Ishikawa (cell line): ENCODE measurements at regions not wholly inside any gene's neighbourhood (a gene's known extent, or its start where the extent isn't known, plus 50 kb on each side); places are given as distances from the start of the nearest gene placed in this dataset.

Experiments used
- CEBPB ChIP-seq: IDR thresholded peaks from 2 replicates; pipeline ENCODE4 v1.6.1; 2012
- CREB1 ChIP-seq: IDR thresholded peaks from 2 replicates; pipeline ENCODE4 v1.6.1; 2012; ENCODE audit warnings: low read depth
- EGR1 ChIP-seq: IDR thresholded peaks from 2 replicates; pipeline ENCODE4 v1.6.1; 2012
- EP300 ChIP-seq: IDR thresholded peaks from 2 replicates; pipeline ENCODE4 v1.6.1; 2012; ENCODE audit warnings: borderline replicate concordance
- FOXM1 ChIP-seq: IDR thresholded peaks from 2 replicates; pipeline ENCODE4 v1.6.1; 2012; ENCODE audit warnings: low read depth, borderline replicate concordance
- NFIC ChIP-seq: IDR thresholded peaks from 2 replicates; pipeline ENCODE4 v1.6.1; 2012
- RAD21 ChIP-seq: IDR thresholded peaks from 2 replicates; pipeline ENCODE4 v1.6.1; 2012; ENCODE audit warnings: low read depth
- TAF1 ChIP-seq: IDR thresholded peaks from 2 replicates; pipeline ENCODE4 v1.6.1; 2012; ENCODE audit warnings: low read depth, mild to moderate bottlenecking
- TCF12 ChIP-seq: IDR thresholded peaks from 2 replicates; pipeline ENCODE4 v1.6.1; 2012; ENCODE audit warnings: low read depth
- TEAD4 ChIP-seq: IDR thresholded peaks from 2 replicates; pipeline ENCODE4 v1.6.1; 2012
- YY1 ChIP-seq: IDR thresholded peaks from 2 replicates; pipeline ENCODE4 v1.6.1; 2012; ENCODE audit warnings: low read depth
- ZBTB7A ChIP-seq: IDR thresholded peaks from 2 replicates; pipeline ENCODE4 v1.6.1; 2012; ENCODE audit warnings: low read depth
- TF ChIP-seq, protein P1 (sequence below): IDR thresholded peaks from 2 replicates; pipeline ENCODE4 v1.6.1; 2012; ENCODE audit warnings: low read depth, mild to moderate bottlenecking
- TF ChIP-seq, protein P2 (sequence below): IDR thresholded peaks from 2 replicates; pipeline ENCODE4 v1.6.1; 2012
- TF ChIP-seq, protein P3 (sequence below): IDR thresholded peaks from 2 replicates; pipeline ENCODE4 v1.6.1; 2012

DNA sequence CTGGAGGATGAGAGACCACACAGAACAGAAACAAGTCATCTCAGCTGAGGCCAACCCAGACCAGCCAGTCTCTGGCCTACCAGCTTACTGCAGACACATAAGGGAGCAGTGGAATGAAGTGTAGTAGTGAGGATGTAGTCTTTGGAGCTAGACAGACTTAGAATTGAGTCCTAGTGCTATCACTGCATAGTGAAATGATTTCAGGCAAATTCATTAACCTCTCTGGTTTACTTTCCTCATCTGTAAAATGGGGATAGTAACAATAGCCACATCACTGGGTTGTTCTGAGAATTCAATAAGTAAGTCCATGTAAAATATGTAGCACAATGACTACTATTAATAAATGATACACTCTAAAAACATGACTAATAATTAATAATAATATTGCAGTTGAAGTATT, 383.8 kb downstream of the DLEU7 start:
- TF ChIP-seq EGR1 = no peak
- no peak for TF ChIP-seq ZBTB7A
- TF ChIP-seq, protein P1, sequence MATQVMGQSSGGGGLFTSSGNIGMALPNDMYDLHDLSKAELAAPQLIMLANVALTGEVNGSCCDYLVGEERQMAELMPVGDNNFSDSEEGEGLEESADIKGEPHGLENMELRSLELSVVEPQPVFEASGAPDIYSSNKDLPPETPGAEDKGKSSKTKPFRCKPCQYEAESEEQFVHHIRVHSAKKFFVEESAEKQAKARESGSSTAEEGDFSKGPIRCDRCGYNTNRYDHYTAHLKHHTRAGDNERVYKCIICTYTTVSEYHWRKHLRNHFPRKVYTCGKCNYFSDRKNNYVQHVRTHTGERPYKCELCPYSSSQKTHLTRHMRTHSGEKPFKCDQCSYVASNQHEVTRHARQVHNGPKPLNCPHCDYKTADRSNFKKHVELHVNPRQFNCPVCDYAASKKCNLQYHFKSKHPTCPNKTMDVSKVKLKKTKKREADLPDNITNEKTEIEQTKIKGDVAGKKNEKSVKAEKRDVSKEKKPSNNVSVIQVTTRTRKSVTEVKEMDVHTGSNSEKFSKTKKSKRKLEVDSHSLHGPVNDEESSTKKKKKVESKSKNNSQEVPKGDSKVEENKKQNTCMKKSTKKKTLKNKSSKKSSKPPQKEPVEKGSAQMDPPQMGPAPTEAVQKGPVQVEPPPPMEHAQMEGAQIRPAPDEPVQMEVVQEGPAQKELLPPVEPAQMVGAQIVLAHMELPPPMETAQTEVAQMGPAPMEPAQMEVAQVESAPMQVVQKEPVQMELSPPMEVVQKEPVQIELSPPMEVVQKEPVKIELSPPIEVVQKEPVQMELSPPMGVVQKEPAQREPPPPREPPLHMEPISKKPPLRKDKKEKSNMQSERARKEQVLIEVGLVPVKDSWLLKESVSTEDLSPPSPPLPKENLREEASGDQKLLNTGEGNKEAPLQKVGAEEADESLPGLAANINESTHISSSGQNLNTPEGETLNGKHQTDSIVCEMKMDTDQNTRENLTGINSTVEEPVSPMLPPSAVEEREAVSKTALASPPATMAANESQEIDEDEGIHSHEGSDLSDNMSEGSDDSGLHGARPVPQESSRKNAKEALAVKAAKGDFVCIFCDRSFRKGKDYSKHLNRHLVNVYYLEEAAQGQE = no peak
- TF ChIP-seq YY1 = no peak
- TF ChIP-seq, protein P2, sequence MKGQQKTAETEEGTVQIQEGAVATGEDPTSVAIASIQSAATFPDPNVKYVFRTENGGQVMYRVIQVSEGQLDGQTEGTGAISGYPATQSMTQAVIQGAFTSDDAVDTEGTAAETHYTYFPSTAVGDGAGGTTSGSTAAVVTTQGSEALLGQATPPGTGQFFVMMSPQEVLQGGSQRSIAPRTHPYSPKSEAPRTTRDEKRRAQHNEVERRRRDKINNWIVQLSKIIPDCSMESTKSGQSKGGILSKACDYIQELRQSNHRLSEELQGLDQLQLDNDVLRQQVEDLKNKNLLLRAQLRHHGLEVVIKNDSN = no peak
- TF ChIP-seq EP300 = no peak
- no peak for TF ChIP-seq TCF12
- no peak for TF ChIP-seq FOXM1
- no peak for TF ChIP-seq TEAD4
- TF ChIP-seq TAF1 = no peak
- no peak for TF ChIP-seq NFIC
- TF ChIP-seq RAD21 = no peak
- no peak for TF ChIP-seq CREB1

DNA sequence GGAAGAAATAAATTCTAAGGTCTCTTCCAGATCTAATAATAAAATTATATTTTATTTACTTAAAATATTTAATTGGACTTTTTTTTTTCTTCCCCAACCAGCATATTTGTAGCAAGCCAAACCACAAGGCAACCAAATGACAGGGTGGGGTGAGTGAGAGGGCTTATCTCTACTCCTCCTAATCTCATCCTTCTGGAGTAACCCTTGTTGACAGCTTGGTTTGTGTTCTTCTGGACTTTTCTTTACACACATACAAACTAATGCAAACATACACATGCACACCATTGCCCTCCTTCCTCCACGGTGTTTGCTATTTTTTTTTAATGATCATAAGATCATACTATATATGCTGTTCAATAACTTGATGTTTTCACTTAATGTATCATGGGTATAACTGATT, 383.1 kb downstream of the DLEU7 start:
- TF ChIP-seq, protein P3, sequence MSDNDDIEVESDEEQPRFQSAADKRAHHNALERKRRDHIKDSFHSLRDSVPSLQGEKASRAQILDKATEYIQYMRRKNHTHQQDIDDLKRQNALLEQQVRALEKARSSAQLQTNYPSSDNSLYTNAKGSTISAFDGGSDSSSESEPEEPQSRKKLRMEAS = no peak
- no peak for TF ChIP-seq FOXM1
- no peak for TF ChIP-seq YY1
- no peak for TF ChIP-seq EP300

DNA sequence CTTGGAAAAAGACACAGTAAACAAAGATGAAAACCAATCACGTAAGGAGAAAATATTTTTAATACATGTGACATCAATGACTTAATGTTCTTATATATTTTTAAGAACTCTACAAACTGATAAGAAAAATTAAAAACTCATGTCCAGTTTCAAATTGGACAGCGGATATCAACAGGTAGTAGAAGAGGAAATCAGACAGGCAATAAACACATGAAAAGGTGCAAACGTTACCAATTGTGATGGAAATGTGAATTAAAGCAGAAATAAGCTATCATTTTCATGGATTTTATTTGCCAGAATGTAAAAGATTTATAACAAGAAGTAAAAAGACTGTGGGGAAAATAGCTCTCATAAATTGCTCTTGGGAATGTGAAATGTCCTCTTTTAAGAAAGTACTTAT, 382.3 kb downstream of the DLEU7 start:
- TF ChIP-seq, protein P1 = no peak
- TF ChIP-seq EGR1 (no peak), YY1 (no peak), NFIC (no peak), EP300 (no peak), TAF1 (no peak), CREB1 (no peak), TCF12 (no peak), FOXM1 (no peak), TEAD4 (no peak), ZBTB7A (no peak)
- TF ChIP-seq, protein P3 = no peak
- TF ChIP-seq, protein P2 = no peak

DNA sequence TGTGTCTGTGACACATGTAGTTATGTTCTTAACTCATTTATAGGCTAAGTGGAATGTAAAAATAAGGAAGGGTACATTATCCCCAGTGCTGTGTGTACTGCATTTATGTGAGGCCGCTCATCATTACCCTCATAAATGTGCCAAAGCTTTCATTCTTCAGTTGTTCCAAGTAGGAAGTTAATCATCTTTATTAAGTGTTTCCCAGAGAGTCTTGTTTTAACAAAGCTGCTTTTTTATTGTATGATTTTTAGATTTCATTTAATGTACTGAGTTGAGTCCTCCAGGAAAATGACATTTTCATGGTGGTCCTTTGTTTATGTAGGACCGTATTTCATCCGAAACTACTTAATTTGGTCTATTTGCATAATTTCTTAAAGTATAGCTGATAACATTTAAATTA, 379.8 kb downstream of the DLEU7 start:
- TF ChIP-seq, protein P3 = no peak
- no peak for TF ChIP-seq ZBTB7A

DNA sequence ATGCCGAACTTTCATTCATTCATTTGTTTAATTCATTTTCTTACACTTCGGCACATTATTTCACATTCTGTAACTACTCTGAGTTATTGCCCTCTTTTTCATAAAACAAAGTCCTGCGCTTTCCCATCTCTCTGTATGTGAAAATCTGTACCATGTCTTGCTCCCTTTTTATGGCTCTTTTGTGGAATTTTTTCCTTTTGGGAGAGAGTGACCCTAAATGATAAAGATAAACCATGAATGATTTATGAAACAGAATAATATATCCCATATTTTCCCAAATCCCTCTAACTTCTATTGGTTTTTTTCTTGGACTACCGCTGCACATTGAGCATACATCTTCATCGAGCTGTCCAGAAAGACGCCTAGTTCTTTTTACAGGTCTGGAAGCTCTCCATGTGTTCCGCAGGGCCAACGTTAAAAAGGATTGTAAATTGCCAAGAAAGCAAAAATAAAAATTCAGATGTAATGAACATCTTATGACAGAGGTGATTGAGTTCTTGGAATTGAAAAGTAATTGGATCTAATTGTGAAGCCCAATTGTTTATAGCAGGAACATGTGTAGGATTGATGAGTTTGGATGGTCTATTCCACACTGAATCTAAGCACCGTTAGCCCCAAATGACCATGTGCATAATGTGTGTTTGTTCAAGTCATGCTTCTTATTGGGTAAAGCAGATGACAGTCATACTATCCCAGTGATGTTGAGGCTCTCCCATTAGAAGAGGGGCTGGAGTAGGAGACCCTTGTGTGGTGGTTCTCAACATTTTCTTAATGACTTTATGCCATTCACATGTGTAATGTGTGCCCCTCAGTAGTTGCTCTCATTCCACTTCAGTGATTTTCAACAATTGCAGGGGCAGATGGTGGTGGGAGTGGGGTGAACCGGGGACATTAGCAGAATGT, 378.9 kb downstream of the DLEU7 start:
- TF ChIP-seq CEBPB = no peak
- TF ChIP-seq EP300 = no peak
- TF ChIP-seq, protein P3 = no peak
- TF ChIP-seq TAF1 = no peak
- TF ChIP-seq TCF12 = no peak
- TF ChIP-seq FOXM1 = no peak
- no peak for TF ChIP-seq YY1
- TF ChIP-seq EGR1 = no peak
- TF ChIP-seq CREB1 = no peak
- TF ChIP-seq, protein P2 = no peak

DNA sequence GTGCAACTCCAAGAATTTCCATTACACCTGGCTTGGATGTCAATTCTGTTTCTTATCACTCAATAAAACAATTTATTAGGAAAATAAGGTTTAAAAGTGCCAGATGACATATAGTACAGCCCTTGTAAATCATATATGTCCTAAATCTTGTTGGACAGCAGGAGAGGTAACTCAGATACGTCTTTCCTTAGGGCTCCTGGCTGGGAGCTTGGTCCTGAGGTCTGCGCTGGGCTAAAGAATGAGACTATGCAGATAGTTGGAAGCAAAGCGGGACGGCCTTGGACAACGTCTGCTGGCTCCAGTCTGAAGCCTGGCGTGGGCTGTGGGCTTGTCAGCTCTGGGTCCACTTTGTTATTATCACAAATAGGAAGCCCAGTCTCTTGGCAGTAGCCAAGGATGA, 377.0 kb downstream of the DLEU7 start:
- no peak for TF ChIP-seq FOXM1
